K562 (cell line): ENCODE measurements at regions not wholly inside any gene's neighbourhood (a gene's known extent, or its start where the extent isn't known, plus 50 kb on each side); places are given as distances from the start of the nearest gene placed in this dataset.

Source experiments
- ATAC-seq: fragments of 200-7000 bp; cut with Tn5 transposase; 3 replicates; pipeline ENCODE4 v1.9.1; 2020; ENCODE audit warnings: moderate library complexity
- BruUV-seq: library from RNA; stranded (reverse); fragments of 400-500 nt; replicated peaks from 2 replicates; lab custom pipeline; 2021; lab: Mats Ljungman, UMichigan
- CTCF ChIA-PET: fragments of 300-600 bp; formaldehyde crosslinking; extraction: SDS; loops from one replicate; lab custom pipeline; 2021; ENCODE audit warnings: low intra/inter-chr PET ratio; lab: Yijun Ruan, JAX
- POLR2A ChIA-PET: fragments of 300-600, 350-650 bp; sonication (Branson Sonifier 250); formaldehyde crosslinking; extraction: SDS; loops from one replicate; lab custom pipeline; 2021; ENCODE audit warnings: antibody characterized with exemption, inconsistent platforms; lab: Yijun Ruan, JAX
- DNase-seq, 4 experiments: peaks; one replicate each; pipeline versions ENCODE4 v3.0.0 to v3.0.0-alpha.2; 2011 to 2018; ENCODE audit warnings: low spot score in 3 of 4, mixed read lengths in 3 of 4; ENCODE audit errors: extremely low read depth in 1 of 4
- FAIRE-seq: peaks from 2 replicates; lab custom pipeline; 2011; peaks lifted over from hg19 to GRCh38; lab: Jason Lieb, UNC
- H2AFZ ChIP-seq: 2 replicates; pipeline ENCODE4 v1.6.0; 2011; ENCODE audit warnings: low read depth, low read length, control low read depth, inconsistent platforms
- H3K27ac ChIP-seq: fragments of 200-600 bp; 3 replicates; pipeline ENCODE4 v1.8.0; 2011; ENCODE audit warnings: low read depth, mild to moderate bottlenecking, control low read depth, inconsistent platforms, low read length, moderate library complexity, mixed read lengths; ENCODE audit errors: extremely low read depth
- H3K27me3 ChIP-seq, 2 experiments: fragments of 300-600 bp in 1 of 2; 2 replicates in 1 of 2; 3 replicates in 1 of 2; pipeline versions ENCODE4 v1.6.0 to v1.8.0; 2011; ENCODE audit warnings: inconsistent platforms in 2 of 2, low read length in 2 of 2, mild to moderate bottlenecking in 1 of 2, mixed read lengths in 1 of 2, moderate library complexity in 1 of 2; ENCODE audit not compliant: control insufficient read depth in 2 of 2, insufficient read depth in 2 of 2
- H3K36me3 ChIP-seq: fragments of 300-600 bp; 3 replicates; pipeline ENCODE4 v1.8.0; 2011; ENCODE audit warnings: mild to moderate bottlenecking, low read length, inconsistent platforms; ENCODE audit not compliant: control insufficient read depth, insufficient read depth
- H3K4me1 ChIP-seq, 2 experiments: fragments of 200-600 bp in 1 of 2; replicated peaks in 1 of 2; 2 replicates in 1 of 2; 3 replicates in 1 of 2; pipeline versions ENCODE4 v1.5.1 to v1.8.0; 2011; ENCODE audit warnings: inconsistent platforms in 2 of 2, low read length in 2 of 2, mild to moderate bottlenecking in 1 of 2, mixed read lengths in 1 of 2, moderate library complexity in 1 of 2; ENCODE audit not compliant: control insufficient read depth in 2 of 2, insufficient read depth in 2 of 2
- H3K4me2 ChIP-seq: 2 replicates; pipeline ENCODE4 v1.6.1; 2011; ENCODE audit warnings: low read length, control low read depth, inconsistent platforms, mixed read lengths; ENCODE audit not compliant: insufficient read depth
- H3K4me3 ChIP-seq: fragments of 200-600 bp; sonication (generic), shearing (Covaris generic); 2 replicates; pipeline ENCODE4 v1.5.1; 2016; ENCODE audit warnings: control low read depth, inconsistent platforms
- H3K79me2 ChIP-seq: fragments of 200-600 bp; 3 replicates; pipeline ENCODE4 v1.8.0; 2011; ENCODE audit warnings: low read length, inconsistent platforms; ENCODE audit not compliant: control insufficient read depth, insufficient read depth
- H3K9ac ChIP-seq, 2 experiments: 2 replicates each; pipeline versions ENCODE4 v1.6.0 to v1.6.1; 2011; ENCODE audit warnings: low read depth in 2 of 2, low read length in 2 of 2, control low read depth in 1 of 2, inconsistent platforms in 1 of 2, mild to moderate bottlenecking in 1 of 2, mixed read lengths in 1 of 2; ENCODE audit not compliant: insufficient read depth in 1 of 2
- H3K9me1 ChIP-seq: one replicate; pipeline ENCODE4 v1.6.0; 2011; ENCODE audit warnings: inconsistent platforms, mild to moderate bottlenecking, low read length, moderate library complexity; ENCODE audit not compliant: control insufficient read depth, insufficient read depth
- H3K9me3 ChIP-seq: replicated peaks from 2 replicates; pipeline ENCODE4 v1.5.1; 2011; ENCODE audit warnings: low read depth, low read length, inconsistent platforms; ENCODE audit not compliant: control insufficient read depth, insufficient read depth
- H4K20me1 ChIP-seq: replicated peaks from 2 replicates; pipeline ENCODE4 v1.6.1; 2011; ENCODE audit warnings: low read length, inconsistent platforms, mixed read lengths; ENCODE audit not compliant: control insufficient read depth, insufficient read depth
- BDP1 ChIP-seq: IDR thresholded peaks from 3 replicates; pipeline ENCODE4 v1.6.1; 2011; ENCODE audit not compliant: insufficient read length, insufficient read depth
- CHAMP1 ChIP-seq: fragments of 450-650 bp; IDR thresholded peaks from 2 replicates; pipeline ENCODE4 v1.6.1; 2016; ENCODE audit warnings: mild to moderate bottlenecking
- CLOCK ChIP-seq: fragments of 250-450 bp; sonication (Bioruptor Pico); IDR thresholded peaks from 2 replicates; pipeline ENCODE4 v1.4.0; 2020; ENCODE audit warnings: mild to moderate bottlenecking, moderate library complexity, borderline replicate concordance
- ELF1 ChIP-seq: fragments of 200-800 bp; sonication (Bioruptor generic); IDR thresholded peaks from 2 replicates; pipeline ENCODE4 v1.6.1; 2016; ENCODE audit warnings: missing genetic modification characterization, missing compliant biosample characterization
- ILF3 ChIP-seq: fragments of 450-650 bp; IDR thresholded peaks from 2 replicates; pipeline ENCODE4 v1.6.1; 2018; ENCODE audit warnings: antibody characterized with exemption, mild to moderate bottlenecking, moderate library complexity, borderline replicate concordance
- MAFK ChIP-seq: IDR thresholded peaks from 2 replicates; pipeline ENCODE4 v1.6.1; 2011; ENCODE audit warnings: low read length, improper control_type of control experiment
- RBM34 ChIP-seq: fragments of 200-400 bp; formaldehyde crosslinking; IDR thresholded peaks from 2 replicates; pipeline ENCODE4 v1.6.1; 2018; ENCODE audit warnings: low read length, borderline replicate concordance; ENCODE audit not compliant: insufficient read depth
- SAFB2 ChIP-seq: fragments of 200-400 bp; formaldehyde crosslinking; IDR thresholded peaks from 2 replicates; pipeline ENCODE4 v1.6.1; 2018; ENCODE audit warnings: borderline replicate concordance, low read length, low read depth, moderate library complexity; ENCODE audit not compliant: severe bottlenecking
- SAP30 ChIP-seq: fragments of 200-600 bp; sonication (generic); IDR thresholded peaks from 2 replicates; pipeline ENCODE4 v1.6.1; 2012; ENCODE audit warnings: borderline replicate concordance, low read depth, mild to moderate bottlenecking, moderate library complexity, low read length, control low read depth, inconsistent platforms; ENCODE audit not compliant: insufficient read depth, poor library complexity, severe bottlenecking
- SRSF3 ChIP-seq: fragments of 200-400 bp; formaldehyde crosslinking; IDR thresholded peaks from 2 replicates; pipeline ENCODE4 v1.6.1; 2016; ENCODE audit warnings: mild to moderate bottlenecking, low read length, moderate library complexity; ENCODE audit not compliant: insufficient read depth
- ZC3H11A ChIP-seq: IDR thresholded peaks from 2 replicates; pipeline ENCODE4 v1.6.1; 2012; ENCODE audit warnings: low read depth, low read length, improper control_type of control experiment
- in situ Hi-C: fragments of 300-500 bp; cut with MboI; formaldehyde crosslinking; loops from 4 replicates; pipeline ENCODE4 v1.15.0; 2018; ENCODE audit warnings: inconsistent platforms, mixed read lengths
- intact Hi-C: fragments of 100-400 bp; cut with micrococcal nuclease; formaldehyde crosslinking; loops from 2 replicates; pipeline ENCODE4 v1.14.2; 2022
- TF ChIP-seq, protein P1 (sequence below): sonication (generic); formaldehyde crosslinking; IDR thresholded peaks from 2 replicates; pipeline ENCODE4 v1.9.0; 2022; ENCODE audit warnings: mild to moderate bottlenecking, missing genetic modification reagents
- TF ChIP-seq, protein P2 (sequence below): IDR thresholded peaks from 2 replicates; pipeline ENCODE4 v1.6.1; 2011; ENCODE audit warnings: borderline replicate concordance, low read depth, mild to moderate bottlenecking, moderate library complexity, low read length; ENCODE audit not compliant: insufficient read depth, poor library complexity, severe bottlenecking
- TF ChIP-seq, protein P3 (sequence below): sonication (generic); formaldehyde crosslinking; IDR thresholded peaks from 2 replicates; pipeline ENCODE4 v1.8.1; 2023; ENCODE audit warnings: mild to moderate bottlenecking, missing genetic modification reagents

DNA sequence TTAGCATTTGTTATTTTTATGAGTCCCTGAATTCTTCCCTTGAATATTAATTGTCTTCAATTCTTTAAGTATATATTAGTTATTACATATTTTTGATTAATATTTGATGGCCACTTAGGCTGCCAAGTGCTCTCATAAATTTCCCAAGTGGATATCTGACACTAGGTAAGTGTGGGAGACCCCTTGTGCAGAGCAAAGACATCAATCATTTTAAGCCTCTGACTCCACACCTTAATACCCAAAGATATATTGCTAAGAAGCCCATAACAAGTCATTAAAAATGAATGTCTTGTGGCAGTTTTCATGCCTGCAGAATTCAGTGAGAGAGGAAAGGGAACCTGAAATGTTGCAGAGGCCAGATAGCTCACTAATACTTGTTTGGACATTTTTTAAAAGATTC is 58.4 kb upstream of the PROX1 start:
- ChIA-PET CTCF (no interaction called here), POLR2A (no interaction called here)
- H4K20me1 ChIP-seq: peaks cover 4% of the 10 kb centered on the region; the same call in 1 of the 2 replicates
- no peaks in the 10 kb centered on the region for H3K9me3 ChIP-seq
- no peaks in the 10 kb centered on the region for H3K36me3 ChIP-seq
- BruUV-seq: no TSS peak
- no peak overlapping the region for H3K4me3 ChIP-seq
- no peaks in the 10 kb centered on the region for H3K79me2 ChIP-seq
- H3K27ac ChIP-seq: no peak overlapping the region
- ATAC-seq (no peak), FAIRE-seq (no peak), DNase-seq (no peak)
- in situ Hi-C loops: no loop called here
- H3K9me1 ChIP-seq: no peaks in the 10 kb centered on the region
- no peak overlapping the region for H3K9ac ChIP-seq
- TF ChIP-seq, protein P1, sequence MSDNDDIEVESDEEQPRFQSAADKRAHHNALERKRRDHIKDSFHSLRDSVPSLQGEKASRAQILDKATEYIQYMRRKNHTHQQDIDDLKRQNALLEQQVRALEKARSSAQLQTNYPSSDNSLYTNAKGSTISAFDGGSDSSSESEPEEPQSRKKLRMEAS (CRISPR knock-in tag): no peak
- TF ChIP-seq ELF1: no peak
- no peak for TF ChIP-seq SRSF3
- TF ChIP-seq CLOCK (CRISPR knock-in tag): no peak
- no peak for TF ChIP-seq ILF3
- no peak for TF ChIP-seq MAFK
- TF ChIP-seq RBM34: no peak
- TF ChIP-seq SAP30: no peak
- TF ChIP-seq, protein P2, sequence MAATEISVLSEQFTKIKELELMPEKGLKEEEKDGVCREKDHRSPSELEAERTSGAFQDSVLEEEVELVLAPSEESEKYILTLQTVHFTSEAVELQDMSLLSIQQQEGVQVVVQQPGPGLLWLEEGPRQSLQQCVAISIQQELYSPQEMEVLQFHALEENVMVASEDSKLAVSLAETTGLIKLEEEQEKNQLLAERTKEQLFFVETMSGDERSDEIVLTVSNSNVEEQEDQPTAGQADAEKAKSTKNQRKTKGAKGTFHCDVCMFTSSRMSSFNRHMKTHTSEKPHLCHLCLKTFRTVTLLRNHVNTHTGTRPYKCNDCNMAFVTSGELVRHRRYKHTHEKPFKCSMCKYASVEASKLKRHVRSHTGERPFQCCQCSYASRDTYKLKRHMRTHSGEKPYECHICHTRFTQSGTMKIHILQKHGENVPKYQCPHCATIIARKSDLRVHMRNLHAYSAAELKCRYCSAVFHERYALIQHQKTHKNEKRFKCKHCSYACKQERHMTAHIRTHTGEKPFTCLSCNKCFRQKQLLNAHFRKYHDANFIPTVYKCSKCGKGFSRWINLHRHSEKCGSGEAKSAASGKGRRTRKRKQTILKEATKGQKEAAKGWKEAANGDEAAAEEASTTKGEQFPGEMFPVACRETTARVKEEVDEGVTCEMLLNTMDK: no peak
- TF ChIP-seq ZC3H11A: no peak
- TF ChIP-seq CHAMP1: no peak
- TF ChIP-seq, protein P3, sequence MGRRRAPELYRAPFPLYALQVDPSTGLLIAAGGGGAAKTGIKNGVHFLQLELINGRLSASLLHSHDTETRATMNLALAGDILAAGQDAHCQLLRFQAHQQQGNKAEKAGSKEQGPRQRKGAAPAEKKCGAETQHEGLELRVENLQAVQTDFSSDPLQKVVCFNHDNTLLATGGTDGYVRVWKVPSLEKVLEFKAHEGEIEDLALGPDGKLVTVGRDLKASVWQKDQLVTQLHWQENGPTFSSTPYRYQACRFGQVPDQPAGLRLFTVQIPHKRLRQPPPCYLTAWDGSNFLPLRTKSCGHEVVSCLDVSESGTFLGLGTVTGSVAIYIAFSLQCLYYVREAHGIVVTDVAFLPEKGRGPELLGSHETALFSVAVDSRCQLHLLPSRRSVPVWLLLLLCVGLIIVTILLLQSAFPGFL (CRISPR knock-in tag): no peak
- no peak for TF ChIP-seq BDP1
- TF ChIP-seq SAFB2: no peak
- intact Hi-C loops: no loop called here
- H3K4me1 ChIP-seq: no peaks in the 10 kb centered on the region
- H2AFZ ChIP-seq: no peak overlapping the region
- no peaks in the 10 kb centered on the region; a peak in 1 of 5 replicates for H3K27me3 ChIP-seq
- no peak overlapping the region for H3K4me2 ChIP-seq
